ENCODE measurements at regions not wholly inside any gene's neighbourhood (a gene's known extent, or its start where the extent isn't known, plus 50 kb on each side); places are given as distances from the start of the nearest gene placed in this dataset.
"Not testable (repeated sequence)": the region's sequence is repeated elsewhere in the genome, so short reads cannot be mapped to it uniquely, and the experiment has no call there.

GRCh38 chr4:181811550-181811949 is 431.7 kb upstream of the TENM3 start:
- DNase-seq, POLR2A ChIA-PET: not testable (repeated sequence)
- 100% methylated on average over 1 of the region's 5 CpGs for WGBS (ENCODE audit: insufficient coverage)

GRCh38 chr4:181819946-181820345 is 423.3 kb upstream of the TENM3 start:
- ChIA-PET CTCF (interaction anchor here in 1 of 2 donors (0.6 kb wide), 1 partner anchor 1276 kb away, joined by 3 read pairs; no protein-coding TSS in a partner anchor), POLR2A (no interaction called here)
- H3K9me3 ChIP-seq = no peaks in the 10 kb centered on the region
- no peak for DNase-seq
- no peaks in the 10 kb centered on the region for H3K27me3 ChIP-seq (replicated peaks in 1 of 2; ENCODE audit: control insufficient read depth in 2 of 2, extremely low read depth in 1 of 2, insufficient read depth in 2 of 2, low read length in 1 of 2)
- H3K4me1 Mint-ChIP-seq = no peaks in the 10 kb centered on the region
- H3K4me3 Mint-ChIP-seq = no peak overlapping the region
- H3K27me3 Mint-ChIP-seq = no peaks in the 10 kb centered on the region
- no peaks in the 10 kb centered on the region for H3K36me3 Mint-ChIP-seq
- ATAC-seq (replicated peaks in 1 of 4) = no peak
- no peaks in the 10 kb centered on the region for H3K4me1 ChIP-seq (ENCODE audit: control insufficient read depth in 1 of 2, extremely low read depth in 1 of 2, insufficient read depth in 2 of 2, low read length in 2 of 2)
- no peak overlapping the region for H3K4me3 ChIP-seq (ENCODE audit: control insufficient read depth in 1 of 2, extremely low read depth in 1 of 2, low read length in 1 of 2)
- H3K27ac Mint-ChIP-seq = no peak overlapping the region
- peaks cover 0 to 10% (median 3%) of the 10 kb centered on the region in 3 donors for H3K9me3 Mint-ChIP-seq
- no peaks in the 10 kb centered on the region for H3K36me3 ChIP-seq (ENCODE audit: control insufficient read depth in 2 of 2, extremely low read depth in 1 of 2, insufficient read depth in 1 of 2, low read length in 1 of 2)
- WGBS (ENCODE audit: insufficient coverage) = no CpG with 5 or more reads among the region's 2 CpGs
- H3K27ac ChIP-seq (ENCODE audit: low read length) = no peak overlapping the region

More at GRCh38 chr4:181811550-181811949, 431.7 kb upstream of the TENM3 start:
- H3K27me3 Mint-ChIP-seq; H3K9me3 Mint-ChIP-seq; ATAC-seq (replicated peaks in 1 of 4); H3K27ac Mint-ChIP-seq; H3K36me3 ChIP-seq (ENCODE audit: control insufficient read depth in 2 of 2, extremely low read depth in 1 of 2, insufficient read depth in 1 of 2, low read length in 1 of 2); H3K4me3 Mint-ChIP-seq; H3K4me1 ChIP-seq (ENCODE audit: control insufficient read depth in 1 of 2, extremely low read depth in 1 of 2, insufficient read depth in 2 of 2, low read length in 2 of 2); CTCF ChIA-PET; H3K27ac ChIP-seq (ENCODE audit: low read length); H3K4me1 Mint-ChIP-seq; H3K27me3 ChIP-seq (replicated peaks in 1 of 2; ENCODE audit: control insufficient read depth in 2 of 2, extremely low read depth in 1 of 2, insufficient read depth in 2 of 2, low read length in 1 of 2); H3K36me3 Mint-ChIP-seq; H3K9me3 ChIP-seq; H3K4me3 ChIP-seq (ENCODE audit: control insufficient read depth in 1 of 2, extremely low read depth in 1 of 2, low read length in 1 of 2): not testable (repeated sequence)

- no peaks in the 10 kb centered on the region for H3K36me3 ChIP-seq (ENCODE audit: control insufficient read depth in 2 of 2, extremely low read depth in 1 of 2, insufficient read depth in 1 of 2, low read length in 1 of 2)
- H3K4me1 ChIP-seq (ENCODE audit: control insufficient read depth in 1 of 2, extremely low read depth in 1 of 2, insufficient read depth in 2 of 2, low read length in 2 of 2) = no peaks in the 10 kb centered on the region
- no peak for DNase-seq
- POLR2A ChIA-PET = no interaction called here
- no peak overlapping the region for H3K4me3 Mint-ChIP-seq
- H3K27me3 ChIP-seq (replicated peaks in 1 of 2; ENCODE audit: control insufficient read depth in 2 of 2, extremely low read depth in 1 of 2, insufficient read depth in 2 of 2, low read length in 1 of 2) = no peaks in the 10 kb centered on the region
- no peaks in the 10 kb centered on the region for H3K36me3 Mint-ChIP-seq
- H3K27ac Mint-ChIP-seq = no peak overlapping the region
- H3K9me3 ChIP-seq = no peaks in the 10 kb centered on the region
- no CpG with 5 or more reads among the region's 5 CpGs for WGBS (ENCODE audit: insufficient coverage)
- H3K4me3 ChIP-seq (ENCODE audit: control insufficient read depth in 1 of 2, extremely low read depth in 1 of 2, low read length in 1 of 2) = no peak overlapping the region
- CTCF ChIA-PET = no interaction called here
- H3K27me3 Mint-ChIP-seq = no peaks in the 10 kb centered on the region
- no peak overlapping the region for H3K27ac ChIP-seq (ENCODE audit: low read length)
- ATAC-seq (replicated peaks in 1 of 4) = no peak
- no peaks in the 10 kb centered on the region for H3K4me1 Mint-ChIP-seq
- peaks cover 0 to 10% (median 3%) of the 10 kb centered on the region in 3 donors for H3K9me3 Mint-ChIP-seq
Observed at GRCh38 chr4:181820553-181820952, 422.6 kb upstream of the TENM3 start.

GRCh38 chr4:181821039-181822004 is 421.9 kb upstream of the TENM3 start:
- POLR2A ChIA-PET = no interaction called here
- ATAC-seq (replicated peaks in 1 of 4) = no peak

GRCh38 chr4:181822005-181822375 is 421.2 kb upstream of the TENM3 start:
- H3K9me3 ChIP-seq = no peaks in the 10 kb centered on the region
- ATAC-seq (replicated peaks in 1 of 4) (no peak), DNase-seq (no peak)
- no peak overlapping the region for H3K27ac ChIP-seq (ENCODE audit: low read length)
- CTCF ChIA-PET = no interaction called here
- H3K4me1 ChIP-seq (ENCODE audit: control insufficient read depth in 1 of 2, extremely low read depth in 1 of 2, insufficient read depth in 2 of 2, low read length in 2 of 2) = no peaks in the 10 kb centered on the region
- H3K36me3 ChIP-seq (ENCODE audit: control insufficient read depth in 2 of 2, extremely low read depth in 1 of 2, insufficient read depth in 1 of 2, low read length in 1 of 2) = no peaks in the 10 kb centered on the region
- peaks cover 0 to 10% (median 3%) of the 10 kb centered on the region in 3 donors for H3K9me3 Mint-ChIP-seq
- no peaks in the 10 kb centered on the region for H3K27me3 ChIP-seq (replicated peaks in 1 of 2; ENCODE audit: control insufficient read depth in 2 of 2, extremely low read depth in 1 of 2, insufficient read depth in 2 of 2, low read length in 1 of 2)
- H3K4me1 Mint-ChIP-seq = no peaks in the 10 kb centered on the region
- POLR2A ChIA-PET = no interaction called here
- H3K4me3 ChIP-seq (ENCODE audit: control insufficient read depth in 1 of 2, extremely low read depth in 1 of 2, low read length in 1 of 2) = no peak overlapping the region
- H3K27ac Mint-ChIP-seq = no peak overlapping the region
- H3K36me3 Mint-ChIP-seq = no peaks in the 10 kb centered on the region
- no peak overlapping the region for H3K4me3 Mint-ChIP-seq
- no peaks in the 10 kb centered on the region for H3K27me3 Mint-ChIP-seq

More at GRCh38 chr4:181821039-181822004, 421.9 kb upstream of the TENM3 start:
- Mint-ChIP-seq H3K36me3 (no peaks in the 10 kb centered on the region), H3K27ac (no peak overlapping the region), H3K4me3 (no peak overlapping the region), H3K9me3 (peaks cover 0 to 10% (median 3%) of the 10 kb centered on the region in 3 donors), H3K27me3 (no peaks in the 10 kb centered on the region), H3K4me1 (no peaks in the 10 kb centered on the region)
- 84% methylated on average over 5 of the region's 11 CpGs for WGBS (ENCODE audit: insufficient coverage)
- Histone ChIP-seq H3K36me3 (ENCODE audit: control insufficient read depth in 2 of 2, extremely low read depth in 1 of 2, insufficient read depth in 1 of 2, low read length in 1 of 2) (no peaks in the 10 kb centered on the region), H3K27me3 (replicated peaks in 1 of 2; ENCODE audit: control insufficient read depth in 2 of 2, extremely low read depth in 1 of 2, insufficient read depth in 2 of 2, low read length in 1 of 2) (no peaks in the 10 kb centered on the region), H3K4me3 (ENCODE audit: control insufficient read depth in 1 of 2, extremely low read depth in 1 of 2, low read length in 1 of 2) (no peak overlapping the region), H3K4me1 (ENCODE audit: control insufficient read depth in 1 of 2, extremely low read depth in 1 of 2, insufficient read depth in 2 of 2, low read length in 2 of 2) (no peaks in the 10 kb centered on the region), H3K27ac (ENCODE audit: low read length) (no peak overlapping the region), H3K9me3 (no peaks in the 10 kb centered on the region)
- CTCF ChIA-PET = no interaction called here
- no peak for DNase-seq

GRCh38 chr4:181823183-181823582 is 420.0 kb upstream of the TENM3 start:
- H3K36me3 Mint-ChIP-seq = no peaks in the 10 kb centered on the region
- H3K27me3 Mint-ChIP-seq = no peaks in the 10 kb centered on the region
- H3K9me3 Mint-ChIP-seq = peaks cover 0 to 7% (median 0%) of the 10 kb centered on the region in 3 donors
- DNase-seq (no peak), ATAC-seq (replicated peaks in 1 of 4) (no peak)
- CTCF ChIA-PET = no interaction called here
- Histone ChIP-seq H3K9me3 (no peaks in the 10 kb centered on the region), H3K27ac (ENCODE audit: low read length) (no peak overlapping the region), H3K27me3 (replicated peaks in 1 of 2; ENCODE audit: control insufficient read depth in 2 of 2, extremely low read depth in 1 of 2, insufficient read depth in 2 of 2, low read length in 1 of 2) (no peaks in the 10 kb centered on the region), H3K4me3 (ENCODE audit: control insufficient read depth in 1 of 2, extremely low read depth in 1 of 2, low read length in 1 of 2) (no peak overlapping the region), H3K36me3 (ENCODE audit: control insufficient read depth in 2 of 2, extremely low read depth in 1 of 2, insufficient read depth in 1 of 2, low read length in 1 of 2) (no peaks in the 10 kb centered on the region), H3K4me1 (ENCODE audit: control insufficient read depth in 1 of 2, extremely low read depth in 1 of 2, insufficient read depth in 2 of 2, low read length in 2 of 2) (no peaks in the 10 kb centered on the region)
- H3K4me3 Mint-ChIP-seq = no peak overlapping the region
- H3K4me1 Mint-ChIP-seq = no peaks in the 10 kb centered on the region
- no CpG with 5 or more reads among the region's 1 CpG for WGBS (ENCODE audit: insufficient coverage)
- POLR2A ChIA-PET = no interaction called here
- no peak overlapping the region for H3K27ac Mint-ChIP-seq
